SK-N-SH (cell line): ENCODE measurements at regions not wholly inside any gene's neighbourhood (a gene's known extent, or its start where the extent isn't known, plus 50 kb on each side); places are given as distances from the start of the nearest gene placed in this dataset.

Experiments used
- CTCF ChIA-PET: fragments of 300-600, 350-600 bp; formaldehyde crosslinking; extraction: SDS; loops from one replicate; lab custom pipeline; 2021; lab: Yijun Ruan, JAX
- POLR2A ChIA-PET: fragments of 350-600 bp; sonication (Branson Sonifier 250); formaldehyde crosslinking; extraction: SDS; loops from one replicate; lab custom pipeline; 2020; ENCODE audit warnings: antibody characterized with exemption, inconsistent platforms; lab: Yijun Ruan, JAX
- DNase-seq: peaks from one replicate; pipeline ENCODE4 v3.0.0; 2012
- H2AFZ ChIP-seq: fragments of 200-600 bp; sonication (generic); 2 replicates; pipeline ENCODE4 v1.8.1; 2016; ENCODE audit warnings: antibody characterized with exemption, mild to moderate bottlenecking, low read depth
- H3F3A ChIP-seq: fragments of 200-600 bp; sonication (generic); replicated peaks from 2 replicates; pipeline ENCODE3; 2016; ENCODE audit warnings: antibody characterized with exemption, mild to moderate bottlenecking; ENCODE audit not compliant: insufficient read depth
- H3K27ac ChIP-seq, 2 experiments: fragments of 200-500 bp in 1 of 2; fragments of 200-600 bp in 1 of 2; sonication (Bioruptor generic) in 1 of 2; sonication (generic), shearing (Covaris generic) in 1 of 2; 2 replicates each; pipeline versions ENCODE4 v1.5.1 to v1.6.1; 2014 to 2016; ENCODE audit warnings: low read depth in 2 of 2, inconsistent platforms in 1 of 2, low read length in 1 of 2, mild to moderate bottlenecking in 1 of 2, mixed read lengths in 1 of 2
- H3K27me3 ChIP-seq: fragments of 200-600 bp; sonication (generic), shearing (Covaris generic); 2 replicates; pipeline ENCODE4 v1.6.1; 2016; ENCODE audit warnings: mixed run types; ENCODE audit not compliant: insufficient read depth
- H3K36me3 ChIP-seq, 2 experiments: fragments of 200-500 bp in 1 of 2; fragments of 200-600 bp in 1 of 2; sonication (Bioruptor generic) in 1 of 2; sonication (generic) in 1 of 2; replicated peaks in 1 of 2; 2 replicates each; pipeline versions ENCODE3 to v1.5.1; 2014 to 2016; ENCODE audit warnings: low read length in 1 of 2, mild to moderate bottlenecking in 1 of 2; ENCODE audit not compliant: insufficient read depth in 2 of 2, control insufficient read depth in 1 of 2
- H3K4me1 ChIP-seq, 2 experiments: fragments of 200-500 bp in 1 of 2; fragments of 200-600 bp in 1 of 2; sonication (Bioruptor generic) in 1 of 2; sonication (generic), shearing (Covaris generic) in 1 of 2; 2 replicates each; pipeline versions ENCODE4 v1.5.1 to v1.6.1; 2014 to 2016; ENCODE audit warnings: low read depth in 1 of 2, low read length in 1 of 2, mixed run types in 1 of 2; ENCODE audit not compliant: insufficient read depth in 2 of 2, control insufficient read depth in 1 of 2
- H3K4me2 ChIP-seq: fragments of 200-600 bp; sonication (generic), shearing (Covaris generic); 2 replicates; pipeline ENCODE4 v1.6.1; 2017; ENCODE audit warnings: mixed run types
- H3K4me3 ChIP-seq, 2 experiments: fragments of 200-500 bp in 1 of 2; fragments of 200-600 bp in 1 of 2; sonication (Bioruptor generic) in 1 of 2; sonication (generic), shearing (Covaris generic) in 1 of 2; 2 replicates each; pipeline versions ENCODE4 v1.5.1 to v1.8.1; 2014 to 2016; ENCODE audit warnings: low read depth in 2 of 2, inconsistent platforms in 1 of 2, low read length in 1 of 2, mild to moderate bottlenecking in 1 of 2, mixed read lengths in 1 of 2, moderate library complexity in 1 of 2
- H3K79me2 ChIP-seq: fragments of 200-600 bp; sonication (generic); 2 replicates; pipeline ENCODE4 v1.8.1; 2017; ENCODE audit warnings: mild to moderate bottlenecking; ENCODE audit not compliant: insufficient read depth
- H3K9ac ChIP-seq: fragments of 200-600 bp; sonication (generic); 2 replicates; pipeline ENCODE4 v1.6.1; 2017; ENCODE audit warnings: mixed run types
- H3K9me2 ChIP-seq: fragments of 200-600 bp; sonication (generic); 2 replicates; pipeline ENCODE4 v1.6.1; 2017; ENCODE audit warnings: mixed run types
- H3K9me3 ChIP-seq: fragments of 200-600 bp; sonication (generic); 2 replicates; pipeline ENCODE4 v1.6.1; 2017; ENCODE audit warnings: mixed run types, mild to moderate bottlenecking, moderate library complexity
- H4K20me1 ChIP-seq: fragments of 200-600 bp; sonication (generic); 2 replicates; pipeline ENCODE4 v1.6.1; 2017; ENCODE audit warnings: mild to moderate bottlenecking, mixed run types; ENCODE audit not compliant: insufficient read depth
- CHD2 ChIP-seq: fragments of 150-350 bp; IDR thresholded peaks from 2 replicates; pipeline ENCODE4 v1.6.1; 2018; ENCODE audit warnings: low read length; ENCODE audit not compliant: partially characterized antibody
- FOXJ3 ChIP-seq: sonication (generic); formaldehyde crosslinking; IDR thresholded peaks from 2 replicates; pipeline ENCODE4 v1.5.1; 2020; ENCODE audit warnings: mild to moderate bottlenecking, missing genetic modification reagents
- POLR2AphosphoS5 ChIP-seq: IDR thresholded peaks from 2 replicates; pipeline ENCODE4 v1.6.1; 2012; ENCODE audit warnings: low read depth, low read length
- TAF1 ChIP-seq: IDR thresholded peaks from 2 replicates; pipeline ENCODE4 v1.6.1; 2012; ENCODE audit warnings: low read depth, mild to moderate bottlenecking, low read length, moderate library complexity, borderline replicate concordance
- TEAD4 ChIP-seq: IDR thresholded peaks from 2 replicates; pipeline ENCODE4 v1.4.0; 2012; ENCODE audit warnings: mild to moderate bottlenecking, borderline replicate concordance; ENCODE audit not compliant: insufficient read depth
- USF2 ChIP-seq: fragments of 150-350 bp; IDR thresholded peaks from 2 replicates; pipeline ENCODE4 v1.6.1; 2017; ENCODE audit warnings: antibody characterized with exemption, low read length, low read depth, borderline replicate concordance
- WGBS: methylation state at CpG from one replicate; pipeline ENCODE4 v1.1.6; 2017; ENCODE audit warnings: low lambda C conversion rate; 5-methylcytosine and 5-hydroxymethylcytosine counted together
- TF ChIP-seq, protein P1 (sequence below): IDR thresholded peaks from 2 replicates; pipeline ENCODE4; 2012
- TF ChIP-seq, protein P2 (sequence below): IDR thresholded peaks from 2 replicates; pipeline ENCODE4 v1.6.1; 2012; ENCODE audit warnings: mild to moderate bottlenecking, low read depth, low read length, moderate library complexity
- TF ChIP-seq, protein P3 (sequence below): IDR thresholded peaks from 2 replicates; pipeline ENCODE4 v1.4.0; 2012; ENCODE audit warnings: low read depth, borderline replicate concordance
- TF ChIP-seq, protein P4 (sequence below): IDR thresholded peaks from 2 replicates; pipeline ENCODE4 v1.4.0; 2012; ENCODE audit warnings: low read depth, borderline replicate concordance

DNA sequence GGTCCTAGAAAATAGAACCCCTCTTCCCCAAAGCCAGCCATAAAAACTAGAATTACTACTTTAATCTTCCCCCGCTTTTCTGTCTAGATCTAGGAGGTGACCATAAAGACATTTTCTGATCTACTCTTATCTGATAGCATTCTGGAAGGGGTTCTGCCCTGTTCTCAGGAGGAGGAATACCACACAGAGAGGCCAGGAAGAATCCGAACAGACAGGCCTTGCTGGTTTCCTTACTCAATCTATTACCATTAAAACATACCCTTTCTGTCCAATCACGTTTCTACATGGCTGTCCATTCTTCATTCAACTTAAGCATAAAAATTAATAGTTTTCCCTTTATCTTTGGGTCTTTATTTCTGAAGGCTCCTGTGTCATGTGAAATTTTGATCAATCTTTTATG is 198.7 kb downstream of the GPAT3 start (continued):
- TF ChIP-seq, protein P1, sequence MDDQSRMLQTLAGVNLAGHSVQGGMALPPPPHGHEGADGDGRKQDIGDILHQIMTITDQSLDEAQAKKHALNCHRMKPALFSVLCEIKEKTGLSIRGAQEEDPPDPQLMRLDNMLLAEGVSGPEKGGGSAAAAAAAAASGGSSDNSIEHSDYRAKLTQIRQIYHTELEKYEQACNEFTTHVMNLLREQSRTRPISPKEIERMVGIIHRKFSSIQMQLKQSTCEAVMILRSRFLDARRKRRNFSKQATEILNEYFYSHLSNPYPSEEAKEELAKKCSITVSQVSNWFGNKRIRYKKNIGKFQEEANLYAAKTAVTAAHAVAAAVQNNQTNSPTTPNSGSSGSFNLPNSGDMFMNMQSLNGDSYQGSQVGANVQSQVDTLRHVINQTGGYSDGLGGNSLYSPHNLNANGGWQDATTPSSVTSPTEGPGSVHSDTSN: no peak
- TF ChIP-seq, protein P2, sequence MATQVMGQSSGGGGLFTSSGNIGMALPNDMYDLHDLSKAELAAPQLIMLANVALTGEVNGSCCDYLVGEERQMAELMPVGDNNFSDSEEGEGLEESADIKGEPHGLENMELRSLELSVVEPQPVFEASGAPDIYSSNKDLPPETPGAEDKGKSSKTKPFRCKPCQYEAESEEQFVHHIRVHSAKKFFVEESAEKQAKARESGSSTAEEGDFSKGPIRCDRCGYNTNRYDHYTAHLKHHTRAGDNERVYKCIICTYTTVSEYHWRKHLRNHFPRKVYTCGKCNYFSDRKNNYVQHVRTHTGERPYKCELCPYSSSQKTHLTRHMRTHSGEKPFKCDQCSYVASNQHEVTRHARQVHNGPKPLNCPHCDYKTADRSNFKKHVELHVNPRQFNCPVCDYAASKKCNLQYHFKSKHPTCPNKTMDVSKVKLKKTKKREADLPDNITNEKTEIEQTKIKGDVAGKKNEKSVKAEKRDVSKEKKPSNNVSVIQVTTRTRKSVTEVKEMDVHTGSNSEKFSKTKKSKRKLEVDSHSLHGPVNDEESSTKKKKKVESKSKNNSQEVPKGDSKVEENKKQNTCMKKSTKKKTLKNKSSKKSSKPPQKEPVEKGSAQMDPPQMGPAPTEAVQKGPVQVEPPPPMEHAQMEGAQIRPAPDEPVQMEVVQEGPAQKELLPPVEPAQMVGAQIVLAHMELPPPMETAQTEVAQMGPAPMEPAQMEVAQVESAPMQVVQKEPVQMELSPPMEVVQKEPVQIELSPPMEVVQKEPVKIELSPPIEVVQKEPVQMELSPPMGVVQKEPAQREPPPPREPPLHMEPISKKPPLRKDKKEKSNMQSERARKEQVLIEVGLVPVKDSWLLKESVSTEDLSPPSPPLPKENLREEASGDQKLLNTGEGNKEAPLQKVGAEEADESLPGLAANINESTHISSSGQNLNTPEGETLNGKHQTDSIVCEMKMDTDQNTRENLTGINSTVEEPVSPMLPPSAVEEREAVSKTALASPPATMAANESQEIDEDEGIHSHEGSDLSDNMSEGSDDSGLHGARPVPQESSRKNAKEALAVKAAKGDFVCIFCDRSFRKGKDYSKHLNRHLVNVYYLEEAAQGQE: no peak

DNA sequence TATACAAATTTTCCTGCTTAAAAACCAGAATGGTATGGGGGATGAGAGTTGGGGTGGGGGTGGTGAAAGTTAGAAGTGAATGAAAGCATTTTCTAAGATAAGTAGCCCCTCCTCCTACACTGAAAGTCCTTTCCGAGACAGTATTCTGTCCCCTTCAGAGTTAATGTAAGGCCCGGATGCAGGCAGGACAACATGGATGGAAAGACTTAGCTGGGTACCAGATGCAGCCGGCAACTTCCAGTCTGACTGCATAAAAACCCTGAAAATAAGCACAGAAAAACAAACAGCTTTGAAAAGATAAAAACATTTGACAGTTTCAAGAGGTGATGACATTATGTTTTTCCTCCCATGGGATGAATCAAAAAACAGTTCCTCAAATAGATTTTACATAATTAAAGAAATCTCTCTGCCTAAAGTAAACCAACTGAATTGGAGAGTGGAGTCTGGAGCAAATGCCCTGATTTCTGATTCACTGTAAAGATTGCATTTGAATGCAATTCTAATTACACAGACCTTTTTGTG is 196.3 kb downstream of the GPAT3 start:
- no peaks in the 10 kb centered on the region for H3K4me1 ChIP-seq
- H3K79me2 ChIP-seq: no peaks in the 10 kb centered on the region
- H4K20me1 ChIP-seq: no peaks in the 10 kb centered on the region
- H3K36me3 ChIP-seq: no peaks in the 10 kb centered on the region
- no peak overlapping the region for H2AFZ ChIP-seq
- H3K9me3 ChIP-seq: no peaks in the 10 kb centered on the region
- ChIA-PET POLR2A (no interaction called here), CTCF (no interaction called here)
- H3K27me3 ChIP-seq: no peaks in the 10 kb centered on the region; the same call in 1 of the 2 replicates
- H3K9ac ChIP-seq: no peak overlapping the region
- H3K4me3 ChIP-seq: no peak overlapping the region
- no peaks in the 10 kb centered on the region for H3F3A ChIP-seq
- no peak overlapping the region for H3K4me2 ChIP-seq
- TF ChIP-seq, protein P3, sequence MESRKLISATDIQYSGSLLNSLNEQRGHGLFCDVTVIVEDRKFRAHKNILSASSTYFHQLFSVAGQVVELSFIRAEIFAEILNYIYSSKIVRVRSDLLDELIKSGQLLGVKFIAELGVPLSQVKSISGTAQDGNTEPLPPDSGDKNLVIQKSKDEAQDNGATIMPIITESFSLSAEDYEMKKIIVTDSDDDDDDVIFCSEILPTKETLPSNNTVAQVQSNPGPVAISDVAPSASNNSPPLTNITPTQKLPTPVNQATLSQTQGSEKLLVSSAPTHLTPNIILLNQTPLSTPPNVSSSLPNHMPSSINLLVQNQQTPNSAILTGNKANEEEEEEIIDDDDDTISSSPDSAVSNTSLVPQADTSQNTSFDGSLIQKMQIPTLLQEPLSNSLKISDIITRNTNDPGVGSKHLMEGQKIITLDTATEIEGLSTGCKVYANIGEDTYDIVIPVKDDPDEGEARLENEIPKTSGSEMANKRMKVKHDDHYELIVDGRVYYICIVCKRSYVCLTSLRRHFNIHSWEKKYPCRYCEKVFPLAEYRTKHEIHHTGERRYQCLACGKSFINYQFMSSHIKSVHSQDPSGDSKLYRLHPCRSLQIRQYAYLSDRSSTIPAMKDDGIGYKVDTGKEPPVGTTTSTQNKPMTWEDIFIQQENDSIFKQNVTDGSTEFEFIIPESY: no peak
- TF ChIP-seq FOXJ3 (CRISPR knock-in tag): no peak
- TF ChIP-seq, all 33 proteins: peak for 0
- Histone ChIP-seq H3K9me2 (no peaks in the 10 kb centered on the region), H3K27ac (no peak overlapping the region)
- 8% methylated on average over 3 of the region's 3 CpGs for WGBS
- no peak for DNase-seq

DNA sequence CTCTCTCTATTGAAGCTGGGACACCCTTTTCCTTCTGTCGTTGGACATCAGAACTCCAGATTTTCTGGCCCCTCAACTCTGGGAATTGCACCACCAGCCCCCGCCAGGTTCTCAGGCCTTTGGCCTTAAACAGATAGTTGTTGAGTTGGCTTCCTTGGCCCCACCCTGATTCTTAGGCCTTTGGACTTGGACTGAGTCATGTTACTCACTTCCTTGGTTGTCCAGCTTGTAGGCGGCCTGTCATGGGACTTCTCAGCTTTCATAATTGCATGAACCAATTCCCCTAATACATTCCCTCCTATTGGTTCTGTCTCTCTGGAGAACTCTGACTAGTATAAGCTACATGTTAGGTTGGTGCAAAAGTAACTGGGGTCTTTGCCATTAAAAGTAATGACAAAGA is 195.7 kb downstream of the GPAT3 start:
- POLR2A ChIA-PET: no interaction called here
- TF ChIP-seq POLR2AphosphoS5 (no peak), USF2 (no peak), TEAD4 (no peak), TAF1 (no peak), CHD2 (no peak)
- TF ChIP-seq, protein P4, sequence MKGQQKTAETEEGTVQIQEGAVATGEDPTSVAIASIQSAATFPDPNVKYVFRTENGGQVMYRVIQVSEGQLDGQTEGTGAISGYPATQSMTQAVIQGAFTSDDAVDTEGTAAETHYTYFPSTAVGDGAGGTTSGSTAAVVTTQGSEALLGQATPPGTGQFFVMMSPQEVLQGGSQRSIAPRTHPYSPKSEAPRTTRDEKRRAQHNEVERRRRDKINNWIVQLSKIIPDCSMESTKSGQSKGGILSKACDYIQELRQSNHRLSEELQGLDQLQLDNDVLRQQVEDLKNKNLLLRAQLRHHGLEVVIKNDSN: no peak
- TF ChIP-seq, protein P2: no peak

More for the DNA sequence above, 195.7 kb downstream of the GPAT3 start:
- Histone ChIP-seq H3K9ac (no peak overlapping the region), H3K79me2 (no peaks in the 10 kb centered on the region), H3K4me3 (no peak overlapping the region), H3K27me3 (no peaks in the 10 kb centered on the region; the same call in 1 of the 2 replicates), H3K27ac (no peak overlapping the region), H3K4me2 (no peak overlapping the region), H3K36me3 (no peaks in the 10 kb centered on the region), H3F3A (no peaks in the 10 kb centered on the region), H3K9me2 (no peaks in the 10 kb centered on the region), H3K4me1 (no peaks in the 10 kb centered on the region), H3K9me3 (no peaks in the 10 kb centered on the region), H2AFZ (no peak overlapping the region), H4K20me1 (no peaks in the 10 kb centered on the region)
- WGBS: 18% methylated on average over 2 of the region's 3 CpGs
- CTCF ChIA-PET: no interaction called here
- no peak for DNase-seq
